ACC112 (cell line): ENCODE measurements at regions not wholly inside any gene's neighbourhood (a gene's known extent, or its start where the extent isn't known, plus 50 kb on each side); places are given as distances from the start of the nearest gene placed in this dataset.
"Not testable (repeated sequence)": the region's sequence is repeated elsewhere in the genome, so short reads cannot be mapped to it uniquely, and the experiment has no call there.

Source experiments
- H2AFZ ChIP-seq: fragments of 200-600 bp; sonication (generic); one replicate; pipeline ENCODE4 v1.6.0; 2017; ENCODE audit warnings: antibody characterized with exemption, low read length; ENCODE audit not compliant: unreplicated experiment
- H3K27ac ChIP-seq: fragments of 200-600 bp; sonication (generic); 2 replicates; pipeline ENCODE4 v1.5.1; 2014; ENCODE audit warnings: low read depth, mild to moderate bottlenecking, antibody characterized with exemption, low read length, moderate library complexity
- H3K27me3 ChIP-seq: fragments of 200-600 bp; sonication (generic); 2 replicates; pipeline ENCODE4 v1.6.1; 2014; ENCODE audit warnings: mild to moderate bottlenecking, antibody characterized with exemption, low read length, moderate library complexity, mixed read lengths; ENCODE audit not compliant: insufficient read depth
- H3K36me3 ChIP-seq: fragments of 200-600 bp; sonication (generic); 2 replicates; pipeline ENCODE4 v1.6.1; 2016; ENCODE audit warnings: mild to moderate bottlenecking, antibody characterized with exemption, low read length, moderate library complexity, mixed read lengths; ENCODE audit not compliant: insufficient read depth
- H3K4me1 ChIP-seq: fragments of 200-600 bp; sonication (generic); one replicate; pipeline ENCODE4 v1.6.1; 2016; ENCODE audit warnings: low read length, mixed read lengths; ENCODE audit not compliant: insufficient read depth, unreplicated experiment, control insufficient read depth
- H3K4me3 ChIP-seq: fragments of 200-600 bp; sonication (generic); 2 replicates; pipeline ENCODE4 v1.5.1; 2014; ENCODE audit warnings: mild to moderate bottlenecking, low read depth, low read length
- H3K79me2 ChIP-seq: fragments of 200-600 bp; sonication (generic); one replicate; pipeline ENCODE4 v1.6.0; 2016; ENCODE audit warnings: low read length; ENCODE audit not compliant: control insufficient read depth, unreplicated experiment, insufficient read depth

- H3K27ac ChIP-seq, H3K36me3 ChIP-seq, H3K79me2 ChIP-seq, H3K4me1 ChIP-seq, H3K4me3 ChIP-seq, H3K27me3 ChIP-seq, H2AFZ ChIP-seq: not testable (repeated sequence)
These were observed 1137.5 kb downstream of the TMEM121 start for GRCh38 chr14:106663805-106664410.

DNA sequence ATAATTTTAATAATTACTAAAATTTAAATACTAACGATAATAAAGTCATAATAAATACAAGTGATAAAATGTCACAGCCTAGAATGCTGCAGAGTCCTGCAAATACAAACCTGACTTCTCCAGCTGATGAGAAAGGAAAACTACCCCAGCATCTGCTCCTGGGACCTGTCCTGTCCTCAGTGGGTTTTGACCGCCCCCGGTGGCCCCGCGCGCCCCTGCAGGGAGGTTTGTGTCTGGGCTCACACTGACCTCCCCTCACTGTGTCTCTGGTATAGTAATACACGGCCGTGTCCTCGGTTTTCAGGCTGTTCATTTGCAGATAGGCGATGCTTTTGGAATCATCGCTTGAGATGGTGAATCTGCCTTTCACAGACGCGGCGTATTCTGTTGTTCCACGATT, 1139.4 kb downstream of the TMEM121 start:
- H2AFZ ChIP-seq, result no peak overlapping the region
- H3K36me3 ChIP-seq, result no peaks in the 10 kb centered on the region
- H3K4me1 ChIP-seq, result no peaks in the 10 kb centered on the region
- no peaks in the 10 kb centered on the region for H3K27me3 ChIP-seq
- H3K79me2 ChIP-seq, result no peaks in the 10 kb centered on the region
- no peak overlapping the region for H3K4me3 ChIP-seq
- no peak overlapping the region for H3K27ac ChIP-seq

DNA sequence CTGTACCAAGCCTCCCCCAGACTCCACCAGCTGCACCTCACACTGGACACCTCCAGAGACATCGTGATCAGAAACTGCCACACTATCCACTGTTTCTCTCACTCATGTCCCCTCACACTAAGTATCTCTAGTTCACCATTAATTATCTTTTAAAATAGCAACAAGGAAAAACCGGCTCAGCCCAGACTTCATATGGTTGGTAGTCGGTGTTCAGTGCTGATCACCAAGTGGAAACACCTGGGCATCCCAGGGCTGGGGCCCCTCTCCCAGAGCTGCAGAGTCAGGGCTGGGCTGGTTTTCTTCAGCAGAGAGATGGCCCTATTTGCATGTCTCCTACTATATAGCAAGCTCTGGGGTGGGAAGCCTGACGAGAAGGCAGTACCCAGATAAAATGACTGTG, 1140.0 kb downstream of the TMEM121 start:
- Histone ChIP-seq H3K4me1 (no peaks in the 10 kb centered on the region), H3K27ac (no peak overlapping the region)

DNA sequence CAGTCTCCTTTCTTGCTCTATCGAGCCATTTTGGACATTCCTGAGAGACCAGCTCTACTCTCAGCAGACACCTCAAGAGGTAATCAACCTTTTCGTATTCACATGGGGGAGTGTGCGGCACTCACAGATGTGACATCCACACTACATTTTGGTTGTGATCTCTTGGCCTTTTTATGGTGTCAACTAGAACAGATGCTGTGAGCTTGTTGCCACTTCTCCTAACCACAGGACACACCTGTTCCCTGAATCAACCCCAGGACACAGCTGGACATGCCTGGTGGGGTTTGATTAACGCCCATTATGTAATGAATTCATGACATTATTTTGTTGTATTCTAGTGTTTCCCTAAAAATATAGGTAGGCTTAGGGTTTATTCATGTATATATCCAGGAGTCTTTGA, 1143.6 kb downstream of the TMEM121 start:
- Histone ChIP-seq H3K27ac (no peak overlapping the region), H3K79me2 (no peaks in the 10 kb centered on the region), H2AFZ (no peak overlapping the region), H3K4me1 (no peaks in the 10 kb centered on the region), H3K4me3 (no peak overlapping the region), H3K36me3 (no peaks in the 10 kb centered on the region), H3K27me3 (no peaks in the 10 kb centered on the region)

More for the DNA sequence above, 1140.0 kb downstream of the TMEM121 start:
- no peaks in the 10 kb centered on the region for H3K36me3 ChIP-seq
- no peak overlapping the region for H3K4me3 ChIP-seq
- no peaks in the 10 kb centered on the region for H3K27me3 ChIP-seq
- H2AFZ ChIP-seq, result no peak overlapping the region
- no peaks in the 10 kb centered on the region for H3K79me2 ChIP-seq

- H3K27me3 ChIP-seq, H3K27ac ChIP-seq, H3K4me3 ChIP-seq, H3K4me1 ChIP-seq, H3K36me3 ChIP-seq, H3K79me2 ChIP-seq, H2AFZ ChIP-seq: not testable (repeated sequence)
These were observed 1147.7 kb downstream of the TMEM121 start for GRCh38 chr14:106674093-106674492.

GRCh38 chr14:106674509-106675125, 1148.2 kb downstream of the TMEM121 start:
- not testable (repeated sequence) for H3K4me3 ChIP-seq, H3K36me3 ChIP-seq, H3K4me1 ChIP-seq, H3K79me2 ChIP-seq, H2AFZ ChIP-seq, H3K27me3 ChIP-seq, H3K27ac ChIP-seq

- not testable (repeated sequence) for H3K27me3 ChIP-seq, H3K4me1 ChIP-seq, H2AFZ ChIP-seq, H3K36me3 ChIP-seq, H3K27ac ChIP-seq, H3K79me2 ChIP-seq, H3K4me3 ChIP-seq
These were observed 1149.3 kb downstream of the TMEM121 start for GRCh38 chr14:106675716-106676115.

DNA sequence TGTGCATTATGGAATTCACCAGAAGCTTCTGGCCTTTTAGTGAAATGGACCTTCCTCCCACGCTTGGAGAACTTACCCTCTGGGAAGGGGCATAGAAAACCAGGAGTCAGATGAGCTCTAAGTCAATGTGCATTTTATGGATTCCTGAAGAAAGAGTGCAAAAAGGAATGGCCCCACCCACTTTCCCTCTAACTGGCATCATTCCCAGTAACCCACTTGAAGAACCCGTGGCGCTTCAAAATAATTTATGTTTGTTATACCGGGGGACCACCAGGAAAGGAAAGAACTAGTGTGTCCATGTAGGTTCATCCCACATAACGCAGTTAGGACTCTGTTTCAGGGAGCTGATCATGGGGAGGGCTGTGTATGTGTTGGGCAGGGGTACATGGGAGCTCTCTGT, 1153.4 kb downstream of the TMEM121 start:
- H3K27me3 ChIP-seq, result no peaks in the 10 kb centered on the region
- H3K4me1 ChIP-seq, result no peaks in the 10 kb centered on the region
- no peak overlapping the region for H3K27ac ChIP-seq
- no peak overlapping the region for H2AFZ ChIP-seq
- no peak overlapping the region for H3K4me3 ChIP-seq
- H3K79me2 ChIP-seq, result no peaks in the 10 kb centered on the region
- no peaks in the 10 kb centered on the region for H3K36me3 ChIP-seq

DNA sequence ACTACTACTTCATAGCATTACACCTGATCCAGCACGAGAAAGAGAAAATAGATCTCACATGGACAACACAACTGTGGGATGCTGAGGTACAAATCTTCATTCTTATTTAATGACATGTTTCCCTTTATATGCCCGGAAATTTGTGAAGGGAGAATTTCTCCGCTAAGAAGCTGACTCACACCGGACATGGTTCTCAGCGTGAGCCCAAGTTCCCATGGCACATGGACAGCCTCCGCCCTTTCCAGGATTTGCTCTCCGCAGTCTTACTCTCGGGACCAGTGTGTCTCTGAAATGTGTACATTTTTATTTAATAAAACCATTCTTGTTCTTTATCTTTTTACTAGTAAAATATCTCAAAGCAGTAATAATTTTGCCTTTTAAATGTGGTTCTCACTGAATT, 1154.8 kb downstream of the TMEM121 start:
- H3K4me1 ChIP-seq, result no peaks in the 10 kb centered on the region
- H3K36me3 ChIP-seq, result no peaks in the 10 kb centered on the region
- H3K79me2 ChIP-seq, result no peaks in the 10 kb centered on the region
- H3K27ac ChIP-seq, result no peak overlapping the region
- H3K27me3 ChIP-seq, result no peaks in the 10 kb centered on the region
- no peak overlapping the region for H2AFZ ChIP-seq
- H3K4me3 ChIP-seq, result no peak overlapping the region

- no peak overlapping the region for H2AFZ ChIP-seq
- no peaks in the 10 kb centered on the region for H3K4me1 ChIP-seq
- H3K79me2 ChIP-seq, result no peaks in the 10 kb centered on the region
- H3K4me3 ChIP-seq, result no peak overlapping the region
- H3K27me3 ChIP-seq, result no peaks in the 10 kb centered on the region
- no peak overlapping the region for H3K27ac ChIP-seq
- H3K36me3 ChIP-seq, result no peaks in the 10 kb centered on the region
These were observed 1155.2 kb downstream of the TMEM121 start for GRCh38 chr14:106681568-106681967.

GRCh38 chr14:106683631-106684030, 1157.2 kb downstream of the TMEM121 start:
- Histone ChIP-seq H2AFZ (no peak overlapping the region), H3K4me1 (no peaks in the 10 kb centered on the region), H3K27me3 (no peaks in the 10 kb centered on the region), H3K79me2 (no peaks in the 10 kb centered on the region), H3K27ac (no peak overlapping the region), H3K36me3 (no peaks in the 10 kb centered on the region), H3K4me3 (no peak overlapping the region)
